ENCODE measurements at regions not wholly inside any gene's neighbourhood (a gene's known extent, or its start where the extent isn't known, plus 50 kb on each side); places are given as distances from the start of the nearest gene placed in this dataset.

GRCh38 chr13:106738186-106738678 lies 170.3 kb upstream of the ARGLU1 start:
- H3K36me3 ChIP-seq (ENCODE audit: insufficient read depth, low read length) = no peaks in the 10 kb centered on the region
- no peaks in the 10 kb centered on the region for H3K27me3 ChIP-seq (ENCODE audit: insufficient read depth, low read length)
- Mint-ChIP-seq H3K4me1 (no peaks in the 10 kb centered on the region), H3K9me3 (peaks cover 0 to 3% (median 0%) of the 10 kb centered on the region in 8 donors), H3K27me3 (no peaks in the 10 kb centered on the region), H3K4me3 (no peak overlapping the region), H3K27ac (no peak overlapping the region), H3K36me3 (no peaks in the 10 kb centered on the region)
- no peaks in the 10 kb centered on the region for H3K9me3 ChIP-seq (ENCODE audit: control insufficient read depth in 1 of 2, low read length in 2 of 2)
- DNase-seq = no peak
- ChIA-PET CTCF (ENCODE audit: partially characterized antibody) (no interaction called here), POLR2A (ENCODE audit: partially characterized antibody) (no interaction called here)
- no peak overlapping the region for H3K4me3 ChIP-seq (ENCODE audit: low read length in 2 of 2)
- H3K27ac ChIP-seq (ENCODE audit: low read depth, low read length) = no peak overlapping the region
- H3K4me1 ChIP-seq (ENCODE audit: insufficient read depth, low read length) = no peaks in the 10 kb centered on the region
- intact Hi-C loops (cut with micrococcal nuclease) = no loop called here

GRCh38 chr13:106736941-106737340 lies 169.0 kb upstream of the ARGLU1 start:
- H3K27me3 Mint-ChIP-seq = peaks cover 0 to 1% of the 10 kb centered on the region in 2 donors
- ChIA-PET CTCF (ENCODE audit: partially characterized antibody) (no interaction called here), POLR2A (ENCODE audit: partially characterized antibody) (no interaction called here)
- Histone ChIP-seq H3K4me1 (ENCODE audit: insufficient read depth, low read length) (no peaks in the 10 kb centered on the region), H3K27ac (ENCODE audit: low read depth, low read length) (no peak overlapping the region), H3K4me3 (ENCODE audit: low read length in 2 of 2) (no peak overlapping the region), H3K36me3 (ENCODE audit: insufficient read depth, low read length) (no peaks in the 10 kb centered on the region), H3K9me3 (ENCODE audit: control insufficient read depth in 1 of 2, low read length in 2 of 2) (no peaks in the 10 kb centered on the region), H3K27me3 (ENCODE audit: insufficient read depth, low read length) (no peaks in the 10 kb centered on the region)
- H3K36me3 Mint-ChIP-seq = no peaks in the 10 kb centered on the region
- H3K4me1 Mint-ChIP-seq = no peaks in the 10 kb centered on the region
- intact Hi-C loops (cut with micrococcal nuclease) = no loop called here
- DNase-seq = no peak
- H3K4me3 Mint-ChIP-seq = no peak overlapping the region
- H3K9me3 Mint-ChIP-seq = peaks cover 0 to 3% (median 0%) of the 10 kb centered on the region in 8 donors
- H3K27ac Mint-ChIP-seq = no peak overlapping the region

- ChIA-PET POLR2A (ENCODE audit: partially characterized antibody) (no interaction called here), CTCF (ENCODE audit: partially characterized antibody) (no interaction called here)
- H3K27ac Mint-ChIP-seq = no peak overlapping the region
- H3K36me3 Mint-ChIP-seq = no peaks in the 10 kb centered on the region
- H3K4me3 ChIP-seq (ENCODE audit: low read length in 2 of 2) = no peak overlapping the region
- no peaks in the 10 kb centered on the region for H3K27me3 ChIP-seq (ENCODE audit: insufficient read depth, low read length)
- peaks cover 0 to 1% of the 10 kb centered on the region in 2 donors for H3K27me3 Mint-ChIP-seq
- H3K27ac ChIP-seq (ENCODE audit: low read depth, low read length) = no peak overlapping the region
- no peaks in the 10 kb centered on the region for H3K9me3 ChIP-seq (ENCODE audit: control insufficient read depth in 1 of 2, low read length in 2 of 2)
- peaks cover 0 to 3% (median 0%) of the 10 kb centered on the region in 8 donors for H3K9me3 Mint-ChIP-seq
- H3K4me3 Mint-ChIP-seq = no peak overlapping the region
- intact Hi-C loops (cut with micrococcal nuclease) = no loop called here
- no peak for DNase-seq
- no peaks in the 10 kb centered on the region for H3K36me3 ChIP-seq (ENCODE audit: insufficient read depth, low read length)
- H3K4me1 ChIP-seq (ENCODE audit: insufficient read depth, low read length) = no peaks in the 10 kb centered on the region
- no peaks in the 10 kb centered on the region for H3K4me1 Mint-ChIP-seq
Measured at GRCh38 chr13:106734198-106734597, 166.3 kb upstream of the ARGLU1 start.

- H3K27ac Mint-ChIP-seq = no peak overlapping the region
- Histone ChIP-seq H3K27me3 (ENCODE audit: insufficient read depth, low read length) (no peaks in the 10 kb centered on the region), H3K9me3 (ENCODE audit: control insufficient read depth in 1 of 2, low read length in 2 of 2) (no peaks in the 10 kb centered on the region), H3K4me3 (ENCODE audit: low read length in 2 of 2) (no peak overlapping the region), H3K36me3 (ENCODE audit: insufficient read depth, low read length) (no peaks in the 10 kb centered on the region), H3K27ac (ENCODE audit: low read depth, low read length) (no peak overlapping the region), H3K4me1 (ENCODE audit: insufficient read depth, low read length) (no peaks in the 10 kb centered on the region)
- H3K4me1 Mint-ChIP-seq = no peaks in the 10 kb centered on the region
- H3K27me3 Mint-ChIP-seq = peaks cover 0 to 3% of the 10 kb centered on the region in 2 donors
- H3K36me3 Mint-ChIP-seq = no peaks in the 10 kb centered on the region
- POLR2A ChIA-PET (ENCODE audit: partially characterized antibody) = no interaction called here
- intact Hi-C loops (cut with micrococcal nuclease) = no loop called here
- peaks cover 0 to 19% (median 7%) of the 10 kb centered on the region in 8 donors for H3K9me3 Mint-ChIP-seq
- CTCF ChIA-PET (ENCODE audit: partially characterized antibody) = no interaction called here
- no peak for DNase-seq
- H3K4me3 Mint-ChIP-seq = no peak overlapping the region
Measured at GRCh38 chr13:106723036-106723435, 155.1 kb upstream of the ARGLU1 start.

GRCh38 chr13:106722620-106723019 lies 154.7 kb upstream of the ARGLU1 start:
- CTCF ChIA-PET (ENCODE audit: partially characterized antibody) = no interaction called here

GRCh38 chr13:106721599-106721998 lies 153.7 kb upstream of the ARGLU1 start:
- peaks cover 1 to 28% (median 11%) of the 10 kb centered on the region in 8 donors for H3K9me3 Mint-ChIP-seq
- intact Hi-C loops (cut with micrococcal nuclease) = no loop called here
- H3K27me3 ChIP-seq (ENCODE audit: insufficient read depth, low read length) = no peaks in the 10 kb centered on the region
- H3K9me3 ChIP-seq (ENCODE audit: control insufficient read depth in 1 of 2, low read length in 2 of 2) = no peaks in the 10 kb centered on the region
- no peaks in the 10 kb centered on the region for H3K36me3 ChIP-seq (ENCODE audit: insufficient read depth, low read length)
- H3K36me3 Mint-ChIP-seq = no peaks in the 10 kb centered on the region
- no peak overlapping the region for H3K27ac Mint-ChIP-seq
- ChIA-PET CTCF (ENCODE audit: partially characterized antibody) (no interaction called here), POLR2A (ENCODE audit: partially characterized antibody) (no interaction called here)
- no peaks in the 10 kb centered on the region for H3K4me1 Mint-ChIP-seq
- H3K4me1 ChIP-seq (ENCODE audit: insufficient read depth, low read length) = no peaks in the 10 kb centered on the region
- no peak for DNase-seq
- H3K4me3 Mint-ChIP-seq = no peak overlapping the region
- H3K27ac ChIP-seq (ENCODE audit: low read depth, low read length) = no peak overlapping the region
- H3K27me3 Mint-ChIP-seq = peaks cover 0 to 3% of the 10 kb centered on the region in 2 donors
- H3K4me3 ChIP-seq (ENCODE audit: low read length in 2 of 2) = no peak overlapping the region

More at GRCh38 chr13:106722620-106723019, 154.7 kb upstream of the ARGLU1 start:
- no peak overlapping the region for H3K27ac ChIP-seq (ENCODE audit: low read depth, low read length)
- H3K36me3 ChIP-seq (ENCODE audit: insufficient read depth, low read length) = no peaks in the 10 kb centered on the region
- no peaks in the 10 kb centered on the region for H3K4me1 ChIP-seq (ENCODE audit: insufficient read depth, low read length)
- POLR2A ChIA-PET (ENCODE audit: partially characterized antibody) = no interaction called here
- no peaks in the 10 kb centered on the region for H3K9me3 ChIP-seq (ENCODE audit: control insufficient read depth in 1 of 2, low read length in 2 of 2)
- H3K4me3 Mint-ChIP-seq = no peak overlapping the region
- no peak overlapping the region for H3K4me3 ChIP-seq (ENCODE audit: low read length in 2 of 2)
- DNase-seq = no peak
- intact Hi-C loops (cut with micrococcal nuclease) = no loop called here
- H3K27me3 ChIP-seq (ENCODE audit: insufficient read depth, low read length) = no peaks in the 10 kb centered on the region
- peaks cover 0 to 3% of the 10 kb centered on the region in 2 donors for H3K27me3 Mint-ChIP-seq
- no peaks in the 10 kb centered on the region for H3K36me3 Mint-ChIP-seq
- H3K4me1 Mint-ChIP-seq = no peaks in the 10 kb centered on the region
- no peak overlapping the region for H3K27ac Mint-ChIP-seq
- H3K9me3 Mint-ChIP-seq = peaks cover 0 to 24% (median 9%) of the 10 kb centered on the region in 8 donors

GRCh38 chr13:106714271-106714982 lies 146.5 kb upstream of the ARGLU1 start:
- CTCF ChIA-PET (ENCODE audit: partially characterized antibody) = no interaction called here
- peaks cover 0 to 19% (median 8%) of the 10 kb centered on the region in 8 donors for H3K9me3 Mint-ChIP-seq
- Histone ChIP-seq H3K27ac (ENCODE audit: low read depth, low read length) (no peak overlapping the region), H3K36me3 (ENCODE audit: insufficient read depth, low read length) (no peaks in the 10 kb centered on the region), H3K9me3 (ENCODE audit: control insufficient read depth in 1 of 2, low read length in 2 of 2) (no peaks in the 10 kb centered on the region), H3K27me3 (ENCODE audit: insufficient read depth, low read length) (no peaks in the 10 kb centered on the region), H3K4me1 (ENCODE audit: insufficient read depth, low read length) (no peaks in the 10 kb centered on the region), H3K4me3 (ENCODE audit: low read length in 2 of 2) (no peak overlapping the region)
- no peaks in the 10 kb centered on the region for H3K27me3 Mint-ChIP-seq
- no peak overlapping the region for H3K27ac Mint-ChIP-seq
- POLR2A ChIA-PET (ENCODE audit: partially characterized antibody) = no interaction called here
- no peak for DNase-seq
- no peaks in the 10 kb centered on the region for H3K36me3 Mint-ChIP-seq
- H3K4me1 Mint-ChIP-seq = no peaks in the 10 kb centered on the region
- intact Hi-C loops (cut with micrococcal nuclease) = no loop called here
- H3K4me3 Mint-ChIP-seq = no peak overlapping the region

Measured in CD4-positive, alpha-beta memory T cell (primary cell).